SK-N-SH (cell line): ENCODE measurements at regions not wholly inside any gene's neighbourhood (a gene's known extent, or its start where the extent isn't known, plus 50 kb on each side); places are given as distances from the start of the nearest gene placed in this dataset.

ENCODE experiments used
- CTCF ChIA-PET: fragments of 300-600, 350-600 bp; formaldehyde crosslinking; extraction: SDS; loops from one replicate; lab custom pipeline; 2021; lab: Yijun Ruan, JAX
- POLR2A ChIA-PET: fragments of 350-600 bp; sonication (Branson Sonifier 250); formaldehyde crosslinking; extraction: SDS; loops from one replicate; lab custom pipeline; 2020; ENCODE audit warnings: antibody characterized with exemption, inconsistent platforms; lab: Yijun Ruan, JAX
- DNase-seq: peaks from one replicate; pipeline ENCODE4 v3.0.0; 2012
- H2AFZ ChIP-seq: fragments of 200-600 bp; sonication (generic); 2 replicates; pipeline ENCODE4 v1.8.1; 2016; ENCODE audit warnings: antibody characterized with exemption, mild to moderate bottlenecking, low read depth
- H3F3A ChIP-seq: fragments of 200-600 bp; sonication (generic); replicated peaks from 2 replicates; pipeline ENCODE3; 2016; ENCODE audit warnings: antibody characterized with exemption, mild to moderate bottlenecking; ENCODE audit not compliant: insufficient read depth
- H3K27ac ChIP-seq, 2 experiments: fragments of 200-500 bp in 1 of 2; fragments of 200-600 bp in 1 of 2; sonication (Bioruptor generic) in 1 of 2; sonication (generic), shearing (Covaris generic) in 1 of 2; 2 replicates each; pipeline versions ENCODE4 v1.5.1 to v1.6.1; 2014 to 2016; ENCODE audit warnings: low read depth in 2 of 2, inconsistent platforms in 1 of 2, low read length in 1 of 2, mild to moderate bottlenecking in 1 of 2, mixed read lengths in 1 of 2
- H3K27me3 ChIP-seq: fragments of 200-600 bp; sonication (generic), shearing (Covaris generic); 2 replicates; pipeline ENCODE4 v1.6.1; 2016; ENCODE audit warnings: mixed run types; ENCODE audit not compliant: insufficient read depth
- H3K36me3 ChIP-seq, 2 experiments: fragments of 200-500 bp in 1 of 2; fragments of 200-600 bp in 1 of 2; sonication (Bioruptor generic) in 1 of 2; sonication (generic) in 1 of 2; replicated peaks in 1 of 2; 2 replicates each; pipeline versions ENCODE3 to v1.5.1; 2014 to 2016; ENCODE audit warnings: low read length in 1 of 2, mild to moderate bottlenecking in 1 of 2; ENCODE audit not compliant: insufficient read depth in 2 of 2, control insufficient read depth in 1 of 2
- H3K4me1 ChIP-seq, 2 experiments: fragments of 200-500 bp in 1 of 2; fragments of 200-600 bp in 1 of 2; sonication (Bioruptor generic) in 1 of 2; sonication (generic), shearing (Covaris generic) in 1 of 2; 2 replicates each; pipeline versions ENCODE4 v1.5.1 to v1.6.1; 2014 to 2016; ENCODE audit warnings: low read depth in 1 of 2, low read length in 1 of 2, mixed run types in 1 of 2; ENCODE audit not compliant: insufficient read depth in 2 of 2, control insufficient read depth in 1 of 2
- H3K4me2 ChIP-seq: fragments of 200-600 bp; sonication (generic), shearing (Covaris generic); 2 replicates; pipeline ENCODE4 v1.6.1; 2017; ENCODE audit warnings: mixed run types
- H3K4me3 ChIP-seq, 2 experiments: fragments of 200-500 bp in 1 of 2; fragments of 200-600 bp in 1 of 2; sonication (Bioruptor generic) in 1 of 2; sonication (generic), shearing (Covaris generic) in 1 of 2; 2 replicates each; pipeline versions ENCODE4 v1.5.1 to v1.8.1; 2014 to 2016; ENCODE audit warnings: low read depth in 2 of 2, inconsistent platforms in 1 of 2, low read length in 1 of 2, mild to moderate bottlenecking in 1 of 2, mixed read lengths in 1 of 2, moderate library complexity in 1 of 2
- H3K79me2 ChIP-seq: fragments of 200-600 bp; sonication (generic); 2 replicates; pipeline ENCODE4 v1.8.1; 2017; ENCODE audit warnings: mild to moderate bottlenecking; ENCODE audit not compliant: insufficient read depth
- H3K9ac ChIP-seq: fragments of 200-600 bp; sonication (generic); 2 replicates; pipeline ENCODE4 v1.6.1; 2017; ENCODE audit warnings: mixed run types
- H3K9me2 ChIP-seq: fragments of 200-600 bp; sonication (generic); 2 replicates; pipeline ENCODE4 v1.6.1; 2017; ENCODE audit warnings: mixed run types
- H3K9me3 ChIP-seq: fragments of 200-600 bp; sonication (generic); 2 replicates; pipeline ENCODE4 v1.6.1; 2017; ENCODE audit warnings: mixed run types, mild to moderate bottlenecking, moderate library complexity
- H4K20me1 ChIP-seq: fragments of 200-600 bp; sonication (generic); 2 replicates; pipeline ENCODE4 v1.6.1; 2017; ENCODE audit warnings: mild to moderate bottlenecking, mixed run types; ENCODE audit not compliant: insufficient read depth
- CTCF ChIP-seq: fragments of 200-600 bp; sonication (generic); IDR thresholded peaks from 2 replicates; pipeline ENCODE4 v1.6.1; 2017; ENCODE audit warnings: antibody characterized with exemption, mild to moderate bottlenecking, moderate library complexity
- ELF1 ChIP-seq: IDR thresholded peaks from 2 replicates; pipeline ENCODE4 v1.4.0; 2012
- FOSL2 ChIP-seq: IDR thresholded peaks from 2 replicates; pipeline ENCODE4 v1.4.0; 2012; ENCODE audit warnings: low read depth, mild to moderate bottlenecking, moderate library complexity, borderline replicate concordance
- FOXJ3 ChIP-seq: sonication (generic); formaldehyde crosslinking; IDR thresholded peaks from 2 replicates; pipeline ENCODE4 v1.5.1; 2020; ENCODE audit warnings: mild to moderate bottlenecking, missing genetic modification reagents
- FOXM1 ChIP-seq: IDR thresholded peaks from 2 replicates; pipeline ENCODE4 v1.4.0; 2012; ENCODE audit warnings: low read depth, mild to moderate bottlenecking
- GABPA ChIP-seq: IDR thresholded peaks from 2 replicates; pipeline ENCODE4 v1.4.0; 2012; ENCODE audit warnings: low read depth, mild to moderate bottlenecking
- IRF3 ChIP-seq: fragments of 150-350 bp; IDR thresholded peaks from 2 replicates; pipeline ENCODE4 v1.6.1; 2016; ENCODE audit warnings: mild to moderate bottlenecking, low read depth, low read length
- JUND ChIP-seq: IDR thresholded peaks from 2 replicates; pipeline ENCODE4 v1.4.0; 2012
- MEF2A ChIP-seq: IDR thresholded peaks from 2 replicates; pipeline ENCODE4 v1.4.0; 2012; ENCODE audit warnings: low read depth, borderline replicate concordance
- NFIC ChIP-seq: IDR thresholded peaks from 2 replicates; pipeline ENCODE4 v1.4.0; 2012; ENCODE audit warnings: borderline replicate concordance
- NRF1 ChIP-seq: IDR thresholded peaks from 2 replicates; pipeline ENCODE4 v1.6.1; 2012; ENCODE audit warnings: low read depth, mild to moderate bottlenecking, low read length
- PBX3 ChIP-seq: IDR thresholded peaks from 2 replicates; pipeline ENCODE4; 2012
- POLR2AphosphoS5 ChIP-seq: IDR thresholded peaks from 2 replicates; pipeline ENCODE4 v1.6.1; 2012; ENCODE audit warnings: low read depth, low read length
- REST ChIP-seq: IDR thresholded peaks from 2 replicates; pipeline ENCODE4 v1.6.1; 2012; ENCODE audit warnings: mild to moderate bottlenecking, low read depth, low read length, moderate library complexity
- SIN3A ChIP-seq: IDR thresholded peaks from 2 replicates; pipeline ENCODE4 v1.6.1; 2012; ENCODE audit warnings: low read depth, mild to moderate bottlenecking, low read length, moderate library complexity, borderline replicate concordance
- TAF1 ChIP-seq: IDR thresholded peaks from 2 replicates; pipeline ENCODE4 v1.6.1; 2012; ENCODE audit warnings: low read depth, mild to moderate bottlenecking, low read length, moderate library complexity, borderline replicate concordance
- TCF12 ChIP-seq: IDR thresholded peaks from 2 replicates; pipeline ENCODE4 v1.4.0; 2012
- TEAD4 ChIP-seq: IDR thresholded peaks from 2 replicates; pipeline ENCODE4 v1.4.0; 2012; ENCODE audit warnings: mild to moderate bottlenecking, borderline replicate concordance; ENCODE audit not compliant: insufficient read depth
- USF1 ChIP-seq: IDR thresholded peaks from 2 replicates; pipeline ENCODE4 v1.4.0; 2012; ENCODE audit warnings: low read depth, borderline replicate concordance
- YY1 ChIP-seq: IDR thresholded peaks from 2 replicates; pipeline ENCODE4 v1.4.0; 2012; ENCODE audit warnings: low read depth, mild to moderate bottlenecking
- WGBS: methylation state at CpG from one replicate; pipeline ENCODE4 v1.1.6; 2017; ENCODE audit warnings: low lambda C conversion rate; 5-methylcytosine and 5-hydroxymethylcytosine counted together

- CTCF ChIA-PET = no interaction called here
- no peaks in the 10 kb centered on the region for H3K36me3 ChIP-seq
Measured at GRCh38 chr9:119074017-119074416, 295.2 kb downstream of the BRINP1 start.

GRCh38 chr9:119078015-119078414, 291.2 kb downstream of the BRINP1 start:
- Histone ChIP-seq H3K4me1 (no peaks in the 10 kb centered on the region), H3K4me3 (no peak overlapping the region), H3F3A (no peaks in the 10 kb centered on the region), H2AFZ (no peak overlapping the region), H3K27me3 (no peaks in the 10 kb centered on the region), H3K9ac (no peak overlapping the region), H4K20me1 (no peaks in the 10 kb centered on the region), H3K9me2 (no peaks in the 10 kb centered on the region), H3K27ac (no peak overlapping the region), H3K79me2 (no peaks in the 10 kb centered on the region), H3K9me3 (no peaks in the 10 kb centered on the region), H3K36me3 (no peaks in the 10 kb centered on the region), H3K4me2 (no peak overlapping the region)
- CTCF ChIA-PET = no interaction called here
- DNase-seq = no peak
- POLR2A ChIA-PET = no interaction called here
- no peak for TF ChIP-seq FOSL2
- no peak for TF ChIP-seq JUND
- no peak for TF ChIP-seq TEAD4
- no peak for TF ChIP-seq MEF2A
- TF ChIP-seq NRF1 = no peak
- TF ChIP-seq TAF1 = no peak
- no peak for TF ChIP-seq CTCF
- no peak for TF ChIP-seq YY1
- TF ChIP-seq USF1 = no peak
- TF ChIP-seq IRF3 = no peak
- no peak for TF ChIP-seq REST
- no peak for TF ChIP-seq POLR2AphosphoS5
- TF ChIP-seq FOXJ3 = no peak
- WGBS = 11% methylated on average over 1 of the region's 1 CpG

More at GRCh38 chr9:119074017-119074416, 295.2 kb downstream of the BRINP1 start:
- H4K20me1 ChIP-seq = no peaks in the 10 kb centered on the region
- no peaks in the 10 kb centered on the region for H3K27me3 ChIP-seq
- H3K9me2 ChIP-seq = no peaks in the 10 kb centered on the region
- H3K9me3 ChIP-seq = no peaks in the 10 kb centered on the region
- no peak overlapping the region for H3K27ac ChIP-seq
- DNase-seq = no peak
- WGBS = 33% methylated on average over 4 of the region's 4 CpGs
- no peak overlapping the region for H3K4me3 ChIP-seq
- H3K9ac ChIP-seq = no peak overlapping the region
- H3K4me1 ChIP-seq = no peaks in the 10 kb centered on the region
- H3K4me2 ChIP-seq = no peak overlapping the region
- H2AFZ ChIP-seq = no peak overlapping the region
- no peaks in the 10 kb centered on the region for H3K79me2 ChIP-seq
- no peaks in the 10 kb centered on the region for H3F3A ChIP-seq
- POLR2A ChIA-PET = no interaction called here
- TF ChIP-seq PBX3 = no peak
- no peak for TF ChIP-seq SIN3A
- no peak for TF ChIP-seq FOSL2
- TF ChIP-seq MEF2A = no peak
- no peak for TF ChIP-seq NFIC
- TF ChIP-seq TEAD4 = no peak
- no peak for TF ChIP-seq ELF1
- TF ChIP-seq GABPA = no peak
- no peak for TF ChIP-seq TCF12
- no peak for TF ChIP-seq NRF1
- TF ChIP-seq FOXJ3 = no peak
- no peak for TF ChIP-seq FOXM1
- TF ChIP-seq TAF1 = no peak
